ENCODE measurements at regions not wholly inside any gene's neighbourhood (a gene's known extent, or its start where the extent isn't known, plus 50 kb on each side); places are given as distances from the start of the nearest gene placed in this dataset.

- H3K4me3 ChIP-seq (ENCODE audit: control insufficient read depth, low read depth, low read length) = no peak overlapping the region
- no peak for TF ChIP-seq CTCF (conservative IDR thresholded peaks at IDR 0.05; ENCODE audit: control insufficient read depth, insufficient read depth, low read depth, low read length)
- no peak for DNase-seq (ENCODE audit: low read depth)
These were observed 57.9 kb upstream of the SPRY1 start for GRCh38 chr4:123338715-123339114.

- no peak for DNase-seq (ENCODE audit: low read depth)
- no peak for TF ChIP-seq CTCF (conservative IDR thresholded peaks at IDR 0.05; ENCODE audit: control insufficient read depth, insufficient read depth, low read depth, low read length)
- no peak overlapping the region for H3K4me3 ChIP-seq (ENCODE audit: control insufficient read depth, low read depth, low read length)
These were observed 56.9 kb upstream of the SPRY1 start for GRCh38 chr4:123339507-123340380.

- no peak for TF ChIP-seq CTCF (conservative IDR thresholded peaks at IDR 0.05; ENCODE audit: control insufficient read depth, insufficient read depth, low read depth, low read length)
- no peak overlapping the region for H3K4me3 ChIP-seq (ENCODE audit: control insufficient read depth, low read depth, low read length)
- DNase-seq (ENCODE audit: low read depth) = peak; percentile 96
These were observed 56.3 kb upstream of the SPRY1 start for GRCh38 chr4:123340381-123340701.

- no peak overlapping the region for H3K4me3 ChIP-seq (ENCODE audit: control insufficient read depth, low read depth, low read length)
- TF ChIP-seq CTCF (conservative IDR thresholded peaks at IDR 0.05; ENCODE audit: control insufficient read depth, insufficient read depth, low read depth, low read length) = no peak
- DNase-seq (ENCODE audit: low read depth) = no peak
These were observed 54.1 kb upstream of the SPRY1 start for GRCh38 chr4:123342498-123342897.

- H3K4me3 ChIP-seq (ENCODE audit: control insufficient read depth, low read depth, low read length) = no peak overlapping the region
- DNase-seq (ENCODE audit: low read depth) = no peak
- no peak for TF ChIP-seq CTCF (conservative IDR thresholded peaks at IDR 0.05; ENCODE audit: control insufficient read depth, insufficient read depth, low read depth, low read length)
These were observed 53.1 kb upstream of the SPRY1 start for GRCh38 chr4:123343400-123344041.

- H3K4me3 ChIP-seq (ENCODE audit: control insufficient read depth, low read depth, low read length) = no peak overlapping the region
- TF ChIP-seq CTCF (conservative IDR thresholded peaks at IDR 0.05; ENCODE audit: control insufficient read depth, insufficient read depth, low read depth, low read length) = no peak
- DNase-seq (ENCODE audit: low read depth) = no peak
These were observed 51.3 kb upstream of the SPRY1 start for GRCh38 chr4:123345137-123345934.
